Neural cell (in vitro differentiated cells): ENCODE measurements at regions not wholly inside any gene's neighbourhood (a gene's known extent, or its start where the extent isn't known, plus 50 kb on each side); places are given as distances from the start of the nearest gene placed in this dataset.

Source experiments
- H2AFZ ChIP-seq: fragments of 200-600, 300-800 bp; sonication (generic), shearing (Covaris generic); 2 replicates; pipeline ENCODE4 v1.6.0; 2014; ENCODE audit warnings: low read depth, mild to moderate bottlenecking, antibody characterized with exemption, low read length, moderate library complexity
- H3F3A ChIP-seq: fragments of 200-600 bp; shearing (Covaris generic); 2 replicates; pipeline ENCODE4 v1.6.1; 2016; ENCODE audit warnings: mild to moderate bottlenecking, moderate library complexity, mixed read lengths, antibody characterized with exemption, low read length; ENCODE audit not compliant: insufficient read depth, poor library complexity, severe bottlenecking
- H3K27ac ChIP-seq: fragments of 200-600, 300-800 bp; sonication (generic), shearing (Covaris generic); 2 replicates; pipeline ENCODE4 v1.5.1; 2014; ENCODE audit warnings: mild to moderate bottlenecking, low read length, moderate library complexity
- H3K27me3 ChIP-seq: fragments of 300-800, 200-600 bp; sonication (generic), shearing (Covaris generic); 2 replicates; pipeline ENCODE4 v1.6.0; 2014; ENCODE audit warnings: mild to moderate bottlenecking, low read depth, low read length, moderate library complexity; ENCODE audit not compliant: insufficient read depth
- H3K36me3 ChIP-seq: fragments of 300-800, 200-600 bp; sonication (generic), shearing (Covaris generic); 2 replicates; pipeline ENCODE4 v1.5.1; 2014; ENCODE audit warnings: mild to moderate bottlenecking, antibody characterized with exemption, low read length, moderate library complexity; ENCODE audit not compliant: insufficient read depth
- H3K4me2 ChIP-seq: fragments of 300-800, 200-600 bp; sonication (generic), shearing (Covaris generic); 2 replicates; pipeline ENCODE4 v1.6.0; 2014; ENCODE audit warnings: mild to moderate bottlenecking, low read length
- H3K4me3 ChIP-seq: fragments of 300-800, 200-600 bp; sonication (generic), shearing (Covaris generic); 2 replicates; pipeline ENCODE4 v1.5.1; 2014; ENCODE audit warnings: mild to moderate bottlenecking, low read length, moderate library complexity
- H3K79me2 ChIP-seq: fragments of 200-600 bp; shearing (Covaris generic); replicated peaks from 2 replicates; pipeline ENCODE4 v1.6.0; 2014; ENCODE audit warnings: mild to moderate bottlenecking, low read length, moderate library complexity; ENCODE audit not compliant: insufficient read depth
- H3K9ac ChIP-seq: fragments of 300-800, 200-600 bp; sonication (generic), shearing (Covaris generic); 2 replicates; pipeline ENCODE4 v1.6.1; 2016; ENCODE audit warnings: mild to moderate bottlenecking, low read length, mixed read lengths
- H3K9me2 ChIP-seq: fragments of 200-600 bp; shearing (Covaris generic); 2 replicates; pipeline ENCODE4 v1.6.1; 2016; ENCODE audit warnings: mild to moderate bottlenecking, low read length, mixed read lengths; ENCODE audit not compliant: insufficient read depth
- H3K9me3 ChIP-seq: fragments of 200-600, 300-800 bp; sonication (generic), shearing (Covaris generic); 2 replicates; pipeline ENCODE4 v1.6.1; 2016; ENCODE audit warnings: mild to moderate bottlenecking, mixed run types, low read length, moderate library complexity, mixed read lengths
- H4K20me1 ChIP-seq: fragments of 200-600 bp; shearing (Covaris generic); 2 replicates; pipeline ENCODE4 v1.6.1; 2016; ENCODE audit warnings: mild to moderate bottlenecking, mixed run types; ENCODE audit not compliant: insufficient read depth
- EP300 ChIP-seq: fragments of 450-650 bp; conservative IDR thresholded peaks from 2 replicates; pipeline ENCODE4 v1.6.1; 2014; ENCODE audit warnings: antibody characterized with exemption, mild to moderate bottlenecking, moderate library complexity; ENCODE audit not compliant: poor library complexity, severe bottlenecking
- EZH2 ChIP-seq: fragments of 200-600, 300-800 bp; shearing (Covaris generic), sonication (generic); IDR thresholded peaks from 2 replicates; pipeline ENCODE4 v1.6.1; 2014; ENCODE audit warnings: antibody characterized with exemption, low read length, borderline replicate concordance, mild to moderate bottlenecking; ENCODE audit not compliant: insufficient read depth, poor library complexity, severe bottlenecking
- MXI1 ChIP-seq: fragments of 450-650 bp; conservative IDR thresholded peaks from 2 replicates; pipeline ENCODE4 v1.6.1; 2014; ENCODE audit warnings: antibody characterized with exemption, mild to moderate bottlenecking; ENCODE audit not compliant: poor library complexity, severe bottlenecking
- POLR2AphosphoS5 ChIP-seq: IDR thresholded peaks from 2 replicates; pipeline ENCODE4 v1.6.1; 2012
- RAD21 ChIP-seq: fragments of 450-650 bp; conservative IDR thresholded peaks from 2 replicates; pipeline ENCODE4 v1.6.1; 2014; ENCODE audit warnings: antibody characterized with exemption, mild to moderate bottlenecking, moderate library complexity
- SMC3 ChIP-seq: fragments of 450-650 bp; conservative IDR thresholded peaks from 2 replicates; pipeline ENCODE4 v1.6.1; 2014; ENCODE audit warnings: antibody characterized with exemption, mild to moderate bottlenecking, moderate library complexity; ENCODE audit not compliant: poor library complexity
- TAF1 ChIP-seq: IDR thresholded peaks from 2 replicates; pipeline ENCODE4 v1.6.1; 2012; ENCODE audit warnings: low read depth
- TF ChIP-seq, protein P1 (sequence below): fragments of 450-650 bp; IDR thresholded peaks from 2 replicates; pipeline ENCODE4 v1.5.1; 2014; ENCODE audit warnings: antibody characterized with exemption, mild to moderate bottlenecking, moderate library complexity; ENCODE audit not compliant: poor library complexity, severe bottlenecking
- TF ChIP-seq, protein P2 (sequence below): IDR thresholded peaks from 2 replicates; pipeline ENCODE4 v1.6.1; 2012; ENCODE audit warnings: borderline replicate concordance

DNA sequence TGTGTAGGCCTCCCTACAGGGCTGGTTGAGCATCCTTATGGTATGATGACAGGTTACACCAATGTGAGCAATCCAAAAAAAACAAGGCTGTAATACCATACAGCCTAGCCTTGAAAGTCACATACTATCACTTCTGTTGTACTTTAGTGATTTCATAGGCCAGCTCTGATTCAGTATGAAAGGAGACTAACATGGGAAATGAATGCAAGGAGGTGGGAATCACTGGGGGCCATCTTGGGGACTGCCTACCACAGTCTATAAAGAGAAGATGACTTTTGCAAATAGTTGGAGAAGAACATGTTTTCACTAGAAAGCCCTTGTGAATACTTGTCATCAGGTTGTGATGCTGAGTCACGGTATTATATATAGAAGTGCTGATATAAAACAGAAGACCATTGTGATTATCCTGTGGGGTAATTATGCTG is 270.7 kb downstream of the S1PR1 start:
- no peaks in the 10 kb centered on the region for H4K20me1 ChIP-seq
- H3K36me3 ChIP-seq, result no peaks in the 10 kb centered on the region
- H3K27ac ChIP-seq, result no peak overlapping the region
- H3K9me3 ChIP-seq, result no peaks in the 10 kb centered on the region
- no peak overlapping the region for H3K4me3 ChIP-seq
- H3K79me2 ChIP-seq, result no peaks in the 10 kb centered on the region
- H3K4me2 ChIP-seq, result no peak overlapping the region
- H3F3A ChIP-seq, result no peaks in the 10 kb centered on the region
- H3K27me3 ChIP-seq, result no peaks in the 10 kb centered on the region
- no peak overlapping the region for H2AFZ ChIP-seq
- H3K9ac ChIP-seq, result no peak overlapping the region
- H3K9me2 ChIP-seq, result no peaks in the 10 kb centered on the region
- no peak for TF ChIP-seq MXI1

DNA sequence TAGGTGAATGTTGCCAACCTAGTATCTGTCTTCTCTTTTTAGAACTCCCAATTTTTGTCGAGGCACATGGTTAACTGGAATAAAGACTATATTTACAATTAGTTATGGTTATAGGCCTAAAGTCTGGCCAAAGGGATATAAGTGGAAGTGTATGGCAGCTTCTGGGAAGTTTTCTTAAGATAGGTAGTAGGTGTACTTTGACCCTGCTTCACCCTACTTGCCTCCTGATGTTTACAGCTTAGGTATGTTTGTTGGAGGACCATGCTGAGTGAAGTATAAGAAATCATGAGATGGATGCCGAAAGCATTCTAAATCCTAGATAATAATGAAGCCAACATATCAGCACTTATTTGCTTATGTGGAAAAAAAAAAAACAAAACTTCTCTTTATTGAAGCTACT is 272.1 kb downstream of the S1PR1 start:
- Histone ChIP-seq H4K20me1 (no peaks in the 10 kb centered on the region), H3K4me2 (no peak overlapping the region), H3K27me3 (no peaks in the 10 kb centered on the region), H3K9ac (no peak overlapping the region), H3K9me3 (no peaks in the 10 kb centered on the region), H3F3A (no peaks in the 10 kb centered on the region), H2AFZ (no peak overlapping the region), H3K79me2 (no peaks in the 10 kb centered on the region), H3K27ac (no peak overlapping the region), H3K36me3 (no peaks in the 10 kb centered on the region), H3K4me3 (no peak overlapping the region), H3K9me2 (no peaks in the 10 kb centered on the region)
- no peak for TF ChIP-seq MXI1
- no peak for TF ChIP-seq EP300
- TF ChIP-seq, protein P1, sequence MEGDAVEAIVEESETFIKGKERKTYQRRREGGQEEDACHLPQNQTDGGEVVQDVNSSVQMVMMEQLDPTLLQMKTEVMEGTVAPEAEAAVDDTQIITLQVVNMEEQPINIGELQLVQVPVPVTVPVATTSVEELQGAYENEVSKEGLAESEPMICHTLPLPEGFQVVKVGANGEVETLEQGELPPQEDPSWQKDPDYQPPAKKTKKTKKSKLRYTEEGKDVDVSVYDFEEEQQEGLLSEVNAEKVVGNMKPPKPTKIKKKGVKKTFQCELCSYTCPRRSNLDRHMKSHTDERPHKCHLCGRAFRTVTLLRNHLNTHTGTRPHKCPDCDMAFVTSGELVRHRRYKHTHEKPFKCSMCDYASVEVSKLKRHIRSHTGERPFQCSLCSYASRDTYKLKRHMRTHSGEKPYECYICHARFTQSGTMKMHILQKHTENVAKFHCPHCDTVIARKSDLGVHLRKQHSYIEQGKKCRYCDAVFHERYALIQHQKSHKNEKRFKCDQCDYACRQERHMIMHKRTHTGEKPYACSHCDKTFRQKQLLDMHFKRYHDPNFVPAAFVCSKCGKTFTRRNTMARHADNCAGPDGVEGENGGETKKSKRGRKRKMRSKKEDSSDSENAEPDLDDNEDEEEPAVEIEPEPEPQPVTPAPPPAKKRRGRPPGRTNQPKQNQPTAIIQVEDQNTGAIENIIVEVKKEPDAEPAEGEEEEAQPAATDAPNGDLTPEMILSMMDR, result no peak
- TF ChIP-seq SMC3, result no peak
- no peak for TF ChIP-seq TAF1
- TF ChIP-seq, protein P2, sequence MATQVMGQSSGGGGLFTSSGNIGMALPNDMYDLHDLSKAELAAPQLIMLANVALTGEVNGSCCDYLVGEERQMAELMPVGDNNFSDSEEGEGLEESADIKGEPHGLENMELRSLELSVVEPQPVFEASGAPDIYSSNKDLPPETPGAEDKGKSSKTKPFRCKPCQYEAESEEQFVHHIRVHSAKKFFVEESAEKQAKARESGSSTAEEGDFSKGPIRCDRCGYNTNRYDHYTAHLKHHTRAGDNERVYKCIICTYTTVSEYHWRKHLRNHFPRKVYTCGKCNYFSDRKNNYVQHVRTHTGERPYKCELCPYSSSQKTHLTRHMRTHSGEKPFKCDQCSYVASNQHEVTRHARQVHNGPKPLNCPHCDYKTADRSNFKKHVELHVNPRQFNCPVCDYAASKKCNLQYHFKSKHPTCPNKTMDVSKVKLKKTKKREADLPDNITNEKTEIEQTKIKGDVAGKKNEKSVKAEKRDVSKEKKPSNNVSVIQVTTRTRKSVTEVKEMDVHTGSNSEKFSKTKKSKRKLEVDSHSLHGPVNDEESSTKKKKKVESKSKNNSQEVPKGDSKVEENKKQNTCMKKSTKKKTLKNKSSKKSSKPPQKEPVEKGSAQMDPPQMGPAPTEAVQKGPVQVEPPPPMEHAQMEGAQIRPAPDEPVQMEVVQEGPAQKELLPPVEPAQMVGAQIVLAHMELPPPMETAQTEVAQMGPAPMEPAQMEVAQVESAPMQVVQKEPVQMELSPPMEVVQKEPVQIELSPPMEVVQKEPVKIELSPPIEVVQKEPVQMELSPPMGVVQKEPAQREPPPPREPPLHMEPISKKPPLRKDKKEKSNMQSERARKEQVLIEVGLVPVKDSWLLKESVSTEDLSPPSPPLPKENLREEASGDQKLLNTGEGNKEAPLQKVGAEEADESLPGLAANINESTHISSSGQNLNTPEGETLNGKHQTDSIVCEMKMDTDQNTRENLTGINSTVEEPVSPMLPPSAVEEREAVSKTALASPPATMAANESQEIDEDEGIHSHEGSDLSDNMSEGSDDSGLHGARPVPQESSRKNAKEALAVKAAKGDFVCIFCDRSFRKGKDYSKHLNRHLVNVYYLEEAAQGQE, result no peak
- no peak for TF ChIP-seq RAD21
- TF ChIP-seq EZH2, result no peak
- no peak for TF ChIP-seq POLR2AphosphoS5

DNA sequence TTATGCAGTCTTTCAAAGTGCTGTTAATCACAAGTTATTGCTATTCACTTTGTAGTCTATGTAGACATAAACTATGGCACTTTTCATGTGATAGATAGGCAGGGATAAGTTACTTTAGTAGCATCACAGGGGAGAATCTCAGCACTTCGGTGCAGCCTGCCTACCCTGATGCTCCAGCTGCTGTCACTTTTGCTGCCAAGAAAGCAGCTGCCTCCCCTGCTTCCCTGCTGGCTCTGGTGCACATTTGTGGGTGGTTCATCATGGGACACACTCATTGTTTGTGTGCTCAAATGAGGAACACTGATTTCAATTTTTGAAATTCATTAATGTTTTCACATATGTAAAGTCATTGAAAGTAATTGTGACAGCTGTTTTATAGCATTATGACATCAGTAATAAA is 272.6 kb downstream of the S1PR1 start:
- no peaks in the 10 kb centered on the region for H3K27me3 ChIP-seq
- no peak overlapping the region for H3K4me3 ChIP-seq
- no peak overlapping the region for H3K4me2 ChIP-seq
- H3K27ac ChIP-seq, result no peak overlapping the region
- H3K9ac ChIP-seq, result no peak overlapping the region
- H3K9me3 ChIP-seq, result no peaks in the 10 kb centered on the region
- no peaks in the 10 kb centered on the region for H3K36me3 ChIP-seq
- no peaks in the 10 kb centered on the region for H4K20me1 ChIP-seq
- no peaks in the 10 kb centered on the region for H3K9me2 ChIP-seq
- no peaks in the 10 kb centered on the region for H3F3A ChIP-seq
- no peak overlapping the region for H2AFZ ChIP-seq
- TF ChIP-seq, protein P1, result no peak
- H3K79me2 ChIP-seq, result no peaks in the 10 kb centered on the region
